Lower lobe of right lung (tissue), 2 donors: ENCODE measurements at regions not wholly inside any gene's neighbourhood (a gene's known extent, or its start where the extent isn't known, plus 50 kb on each side); places are given as distances from the start of the nearest gene placed in this dataset.

Source experiments
- ATAC-seq, 2 donors: fragments of 200-7000 bp; cut with Tn5 transposase; one replicate each; pipeline ENCODE4 v1.9.1; 2020 to 2022; ENCODE audit warnings: mild to moderate bottlenecking in 2 of 2, moderate library complexity in 2 of 2
- DNase-seq: peaks from one replicate; pipeline ENCODE4 v3.0.0-alpha.2; 2020
- H3K27ac ChIP-seq: fragments of 200-600 bp; one replicate; pipeline ENCODE4 v1.8.0; 2022
- H3K27me3 ChIP-seq: fragments of 200-600 bp; one replicate; pipeline ENCODE4 v1.8.0; 2022; ENCODE audit warnings: low read depth
- H3K36me3 ChIP-seq: fragments of 200-600 bp; one replicate; pipeline ENCODE4 v1.8.0; 2022; ENCODE audit warnings: mild to moderate bottlenecking
- H3K4me1 ChIP-seq: fragments of 200-600 bp; one replicate; pipeline ENCODE4 v1.8.0; 2022
- H3K4me3 ChIP-seq: fragments of 200-600 bp; one replicate; pipeline ENCODE4 v1.8.0; 2022; ENCODE audit warnings: mild to moderate bottlenecking
- H3K9me3 ChIP-seq: fragments of 200-600 bp; one replicate; pipeline ENCODE4 v1.8.0; 2022
- CTCF ChIP-seq: fragments of 200-600 bp; IDR thresholded peaks from one replicate; pipeline ENCODE4 v1.8.0; 2022; ENCODE audit warnings: antibody characterized with exemption, mild to moderate bottlenecking
- intact Hi-C: fragments of 100-400 bp; cut with DNase I; formaldehyde crosslinking; loops from one replicate; pipeline ENCODE4 v1.11.0; 2022
- donor health status: DM: no; HTN: yes; CAD: no; lungs with severe emphysema.

DNA sequence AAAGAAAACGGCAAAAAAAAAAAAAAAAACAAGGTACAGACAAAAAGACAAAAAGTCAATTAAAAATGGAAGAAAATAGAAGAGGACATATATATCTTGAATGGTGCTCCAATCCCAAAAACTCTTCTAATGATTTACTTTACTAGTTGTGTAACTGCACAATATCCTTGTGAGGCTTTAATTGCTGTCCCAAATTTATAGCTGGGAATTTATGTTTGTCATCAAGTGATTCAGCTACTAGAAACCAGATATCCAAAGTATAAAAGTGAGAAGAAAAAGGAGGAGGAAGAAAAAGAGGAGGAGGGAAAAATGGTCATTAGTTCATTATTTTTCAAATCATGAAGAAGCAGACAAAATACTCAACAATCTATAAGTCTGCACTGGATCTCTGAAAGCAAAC, 150.8 kb upstream of the ARPP21 start:
- H3K36me3 ChIP-seq, result no peaks in the 10 kb centered on the region
- H3K4me1 ChIP-seq, result no peaks in the 10 kb centered on the region
- no peak for DNase-seq
- no peaks in the 10 kb centered on the region for H3K27me3 ChIP-seq
- no peak overlapping the region for H3K4me3 ChIP-seq
- no peaks in the 10 kb centered on the region for H3K9me3 ChIP-seq
- intact Hi-C loops, result no loop called here
- no peak overlapping the region for H3K27ac ChIP-seq
- ATAC-seq, result no peak
- no peak for TF ChIP-seq CTCF

- H3K9me3 ChIP-seq, result no peaks in the 10 kb centered on the region
- no peak for DNase-seq
- no peak for ATAC-seq
- intact Hi-C loops, result no loop called here
- no peaks in the 10 kb centered on the region for H3K36me3 ChIP-seq
- TF ChIP-seq CTCF, result no peak
- H3K27ac ChIP-seq, result no peak overlapping the region
- H3K4me3 ChIP-seq, result no peak overlapping the region
- H3K4me1 ChIP-seq, result no peaks in the 10 kb centered on the region
- H3K27me3 ChIP-seq, result no peaks in the 10 kb centered on the region
These were observed 146.5 kb upstream of the ARPP21 start for GRCh38 chr3:35492841-35493240.

- no peak overlapping the region for H3K27ac ChIP-seq
- TF ChIP-seq CTCF, result no peak
- no peaks in the 10 kb centered on the region for H3K4me1 ChIP-seq
- intact Hi-C loops, result no loop called here
- no peaks in the 10 kb centered on the region for H3K9me3 ChIP-seq
- H3K27me3 ChIP-seq, result no peaks in the 10 kb centered on the region
- no peak overlapping the region for H3K4me3 ChIP-seq
- no peaks in the 10 kb centered on the region for H3K36me3 ChIP-seq
- DNase-seq (no peak), ATAC-seq (no peak)
These were observed 140.7 kb upstream of the ARPP21 start for GRCh38 chr3:35498506-35499210.

DNA sequence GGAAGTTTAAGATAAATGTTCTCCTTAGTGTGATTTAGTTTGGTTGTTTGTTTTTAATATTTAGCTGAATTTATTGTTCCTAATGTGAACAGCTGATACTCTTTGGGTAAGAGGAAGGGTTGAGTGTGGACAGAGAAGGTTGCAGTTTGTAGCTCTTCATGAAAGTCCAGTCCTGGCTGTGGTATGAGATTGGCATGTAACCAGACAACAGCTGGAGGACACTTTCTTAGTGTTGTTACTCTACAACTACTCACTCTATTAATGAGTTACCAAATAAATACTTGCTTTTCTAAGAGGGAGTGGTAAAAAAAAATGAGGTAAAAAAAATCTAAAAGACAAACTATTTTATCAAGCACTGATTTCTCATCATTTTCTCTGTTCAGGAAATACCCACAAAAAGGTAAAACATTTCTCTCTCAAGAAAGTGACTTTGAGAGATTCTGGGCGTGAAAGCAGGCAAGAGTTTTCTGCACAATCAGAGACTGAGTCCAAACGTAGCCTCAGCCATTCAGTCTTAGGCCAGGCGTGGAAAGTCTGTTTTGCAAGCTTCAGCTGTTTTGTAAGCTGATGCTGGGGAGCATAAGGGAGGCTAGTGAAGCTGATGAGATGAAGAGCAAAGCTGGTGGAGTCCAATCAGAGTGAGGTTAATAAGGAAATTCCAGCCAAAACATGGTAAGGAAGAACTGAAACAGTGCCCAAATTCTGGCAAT, 138.5 kb upstream of the ARPP21 start:
- Histone ChIP-seq H3K36me3 (no peaks in the 10 kb centered on the region), H3K27me3 (no peaks in the 10 kb centered on the region), H3K4me1 (no peaks in the 10 kb centered on the region), H3K4me3 (no peak overlapping the region), H3K9me3 (no peaks in the 10 kb centered on the region), H3K27ac (no peak overlapping the region)
- intact Hi-C loops, result no loop called here
- DNase-seq (no peak), ATAC-seq (no peak)
- no peak for TF ChIP-seq CTCF

DNA sequence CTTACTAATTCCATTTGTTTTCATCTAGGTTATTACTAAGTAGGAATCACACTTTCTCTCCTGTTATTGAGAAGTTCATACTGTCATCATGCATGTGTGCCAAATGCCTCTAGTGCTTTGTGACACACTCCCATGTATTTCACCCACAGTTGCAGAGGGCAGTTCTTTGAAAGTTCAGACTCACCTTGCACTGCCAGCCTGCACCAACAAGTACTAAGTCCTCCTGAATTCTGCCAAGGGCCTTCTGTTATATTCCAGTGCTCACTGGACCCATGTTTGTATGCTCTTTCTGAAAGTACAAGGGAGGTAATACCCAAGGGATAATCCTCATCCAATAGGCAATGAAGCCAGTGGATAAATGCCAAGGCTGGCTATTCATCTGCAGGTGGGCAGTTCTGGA, 136.6 kb upstream of the ARPP21 start:
- H3K27me3 ChIP-seq, result no peaks in the 10 kb centered on the region
- TF ChIP-seq CTCF, result no peak
- ATAC-seq (no peak), DNase-seq (no peak)
- no peaks in the 10 kb centered on the region for H3K4me1 ChIP-seq
- no peaks in the 10 kb centered on the region for H3K36me3 ChIP-seq
- intact Hi-C loops, result no loop called here
- no peak overlapping the region for H3K4me3 ChIP-seq
- H3K27ac ChIP-seq, result no peak overlapping the region
- no peaks in the 10 kb centered on the region for H3K9me3 ChIP-seq
